ENCODE measurements at regions not wholly inside any gene's neighbourhood (a gene's known extent, or its start where the extent isn't known, plus 50 kb on each side); places are given as distances from the start of the nearest gene placed in this dataset.

DNA sequence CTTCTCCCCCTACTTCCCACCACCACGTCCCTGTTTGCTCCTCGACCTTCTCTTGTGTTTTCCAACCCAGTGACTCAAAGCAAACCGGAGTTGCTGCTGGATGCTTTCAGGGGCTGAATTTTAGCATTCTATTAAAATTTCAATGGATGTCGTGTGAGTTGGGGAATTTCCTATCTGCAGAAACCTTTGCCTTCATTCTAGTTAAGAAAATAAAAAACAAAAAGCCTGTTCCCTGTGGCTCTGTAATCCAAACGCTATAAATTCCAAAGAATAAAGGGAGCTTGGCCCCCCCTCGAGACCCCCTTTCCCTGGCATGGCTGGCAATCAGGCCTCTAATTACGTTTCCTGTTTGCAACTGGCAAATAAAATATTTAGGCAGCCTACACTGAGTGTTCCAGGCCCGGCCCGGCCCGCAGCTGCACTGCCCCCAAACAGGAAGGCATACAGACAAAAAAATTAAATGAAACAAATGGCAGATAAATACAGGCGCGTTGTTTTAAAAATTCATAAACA, 139.4 kb upstream of the PPP1R26 start:
- no peak overlapping the region for H3K27ac ChIP-seq (ENCODE audit: low read length)
- H3K36me3 ChIP-seq (ENCODE audit: insufficient read depth, low read length): no peaks in the 10 kb centered on the region
- no peak overlapping the region for H3K4me3 ChIP-seq (ENCODE audit: low read length)
- no peaks in the 10 kb centered on the region for H3K79me2 ChIP-seq (replicated peaks; ENCODE audit: insufficient read depth, low read length)
- H4K20me1 ChIP-seq (ENCODE audit: insufficient read depth): no peaks in the 10 kb centered on the region
- H3K9ac ChIP-seq (ENCODE audit: low read length): no peak overlapping the region
- H2AFZ ChIP-seq (ENCODE audit: low read depth, low read length): no peak overlapping the region
- H3F3A ChIP-seq (ENCODE audit: insufficient read depth, low read length, poor library complexity, severe bottlenecking): no peaks in the 10 kb centered on the region
- H3K9me2 ChIP-seq (ENCODE audit: insufficient read depth, low read length): no peaks in the 10 kb centered on the region
- no peaks in the 10 kb centered on the region for H3K9me3 ChIP-seq (ENCODE audit: low read length)
- H3K27me3 ChIP-seq (ENCODE audit: insufficient read depth, low read depth, low read length): no peaks in the 10 kb centered on the region
- no peak for TF ChIP-seq TAF1 (IDR thresholded peaks at IDR 0.05; ENCODE audit: low read depth)
- TF ChIP-seq MXI1 (conservative IDR thresholded peaks at IDR 0.05; ENCODE audit: poor library complexity, severe bottlenecking): no peak
- no peak for TF ChIP-seq RAD21 (conservative IDR thresholded peaks at IDR 0.05)
- no peak for TF ChIP-seq POLR2AphosphoS5 (IDR thresholded peaks at IDR 0.05)
- TF ChIP-seq EZH2 (IDR thresholded peaks at IDR 0.05; ENCODE audit: borderline replicate concordance, insufficient read depth, low read length, poor library complexity, severe bottlenecking): no peak
- no peak for TF ChIP-seq EP300 (conservative IDR thresholded peaks at IDR 0.05; ENCODE audit: poor library complexity, severe bottlenecking)
- no peak for TF ChIP-seq SMC3 (conservative IDR thresholded peaks at IDR 0.05; ENCODE audit: poor library complexity)
- no peak for TF ChIP-seq REST (IDR thresholded peaks at IDR 0.05; ENCODE audit: borderline replicate concordance)
- TF ChIP-seq, protein P1, sequence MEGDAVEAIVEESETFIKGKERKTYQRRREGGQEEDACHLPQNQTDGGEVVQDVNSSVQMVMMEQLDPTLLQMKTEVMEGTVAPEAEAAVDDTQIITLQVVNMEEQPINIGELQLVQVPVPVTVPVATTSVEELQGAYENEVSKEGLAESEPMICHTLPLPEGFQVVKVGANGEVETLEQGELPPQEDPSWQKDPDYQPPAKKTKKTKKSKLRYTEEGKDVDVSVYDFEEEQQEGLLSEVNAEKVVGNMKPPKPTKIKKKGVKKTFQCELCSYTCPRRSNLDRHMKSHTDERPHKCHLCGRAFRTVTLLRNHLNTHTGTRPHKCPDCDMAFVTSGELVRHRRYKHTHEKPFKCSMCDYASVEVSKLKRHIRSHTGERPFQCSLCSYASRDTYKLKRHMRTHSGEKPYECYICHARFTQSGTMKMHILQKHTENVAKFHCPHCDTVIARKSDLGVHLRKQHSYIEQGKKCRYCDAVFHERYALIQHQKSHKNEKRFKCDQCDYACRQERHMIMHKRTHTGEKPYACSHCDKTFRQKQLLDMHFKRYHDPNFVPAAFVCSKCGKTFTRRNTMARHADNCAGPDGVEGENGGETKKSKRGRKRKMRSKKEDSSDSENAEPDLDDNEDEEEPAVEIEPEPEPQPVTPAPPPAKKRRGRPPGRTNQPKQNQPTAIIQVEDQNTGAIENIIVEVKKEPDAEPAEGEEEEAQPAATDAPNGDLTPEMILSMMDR (IDR thresholded peaks at IDR 0.05; ENCODE audit: poor library complexity, severe bottlenecking): no peak
- no peak overlapping the region for H3K4me2 ChIP-seq (ENCODE audit: low read length)

GRCh38 chr9:135340726-135341475, 138.7 kb upstream of the PPP1R26 start:
- Histone ChIP-seq H3F3A (ENCODE audit: insufficient read depth, low read length, poor library complexity, severe bottlenecking) (no peaks in the 10 kb centered on the region), H3K36me3 (ENCODE audit: insufficient read depth, low read length) (no peaks in the 10 kb centered on the region), H3K27me3 (ENCODE audit: insufficient read depth, low read depth, low read length) (no peaks in the 10 kb centered on the region), H3K9me3 (ENCODE audit: low read length) (no peaks in the 10 kb centered on the region), H2AFZ (ENCODE audit: low read depth, low read length) (no peak overlapping the region), H3K4me2 (ENCODE audit: low read length) (no peak overlapping the region), H3K79me2 (replicated peaks; ENCODE audit: insufficient read depth, low read length) (no peaks in the 10 kb centered on the region), H3K4me3 (ENCODE audit: low read length) (no peak overlapping the region), H4K20me1 (ENCODE audit: insufficient read depth) (no peaks in the 10 kb centered on the region), H3K27ac (ENCODE audit: low read length) (no peak overlapping the region), H3K9me2 (ENCODE audit: insufficient read depth, low read length) (no peaks in the 10 kb centered on the region), H3K9ac (ENCODE audit: low read length) (no peak overlapping the region)
- no peak for TF ChIP-seq RAD21 (conservative IDR thresholded peaks at IDR 0.05)
- no peak for TF ChIP-seq EZH2 (IDR thresholded peaks at IDR 0.05; ENCODE audit: borderline replicate concordance, insufficient read depth, low read length, poor library complexity, severe bottlenecking)
- TF ChIP-seq TAF1 (IDR thresholded peaks at IDR 0.05; ENCODE audit: low read depth): no peak
- no peak for TF ChIP-seq POLR2AphosphoS5 (IDR thresholded peaks at IDR 0.05)
- TF ChIP-seq MXI1 (conservative IDR thresholded peaks at IDR 0.05; ENCODE audit: poor library complexity, severe bottlenecking): no peak
- TF ChIP-seq SMC3 (conservative IDR thresholded peaks at IDR 0.05; ENCODE audit: poor library complexity): no peak
